ENCODE measurements at regions not wholly inside any gene's neighbourhood (a gene's known extent, or its start where the extent isn't known, plus 50 kb on each side); places are given as distances from the start of the nearest gene placed in this dataset.

DNA sequence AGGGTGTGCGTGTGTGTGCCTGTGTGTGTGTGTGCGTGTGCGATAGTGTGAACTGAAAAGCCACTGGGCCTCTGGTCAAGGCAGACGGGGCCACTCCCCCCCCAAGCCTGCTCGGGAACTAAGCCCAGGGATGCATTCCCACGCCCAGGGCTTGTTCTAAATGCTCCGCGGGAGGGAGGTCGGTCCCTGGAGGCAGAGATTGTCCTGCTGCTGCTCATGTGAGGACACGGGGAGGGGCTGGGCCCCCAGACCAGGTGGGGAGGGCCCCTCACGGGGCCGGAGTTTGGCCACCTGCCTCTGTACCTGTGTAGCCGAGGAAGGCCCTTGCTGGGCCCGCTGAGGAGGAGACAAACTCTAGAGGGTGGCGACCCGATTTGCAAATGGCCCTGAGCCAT is 93.9 kb downstream of the PDGFA start:
- H3K4me3 ChIP-seq = peak overlapping the region in 1 of 12 donors; percentile 1

DNA sequence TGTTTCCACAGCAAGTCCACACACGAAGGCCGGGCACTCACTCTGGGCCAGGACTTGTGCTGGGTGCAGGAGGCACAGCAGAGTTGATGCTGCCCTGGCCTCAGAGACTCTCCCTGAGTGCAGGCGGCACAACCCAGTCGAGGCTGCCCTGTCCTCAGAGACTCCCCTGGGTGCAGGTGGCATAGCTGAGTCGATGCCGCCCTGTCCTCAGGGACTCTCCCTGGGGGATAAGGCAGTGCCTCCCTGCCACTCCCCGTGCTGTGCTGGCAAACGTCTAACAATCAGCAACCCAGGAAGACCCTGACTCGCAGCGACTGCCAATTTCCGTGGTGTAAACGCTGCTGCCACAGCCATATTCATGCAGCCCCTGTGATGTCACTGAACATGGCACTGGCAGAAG is 93.1 kb downstream of the PDGFA start:
- WGBS, 4 donors = 89 to 92% (median 91%) methylated on average over 6 to 12 of the region's 12 CpGs
- TF ChIP-seq, protein P1, sequence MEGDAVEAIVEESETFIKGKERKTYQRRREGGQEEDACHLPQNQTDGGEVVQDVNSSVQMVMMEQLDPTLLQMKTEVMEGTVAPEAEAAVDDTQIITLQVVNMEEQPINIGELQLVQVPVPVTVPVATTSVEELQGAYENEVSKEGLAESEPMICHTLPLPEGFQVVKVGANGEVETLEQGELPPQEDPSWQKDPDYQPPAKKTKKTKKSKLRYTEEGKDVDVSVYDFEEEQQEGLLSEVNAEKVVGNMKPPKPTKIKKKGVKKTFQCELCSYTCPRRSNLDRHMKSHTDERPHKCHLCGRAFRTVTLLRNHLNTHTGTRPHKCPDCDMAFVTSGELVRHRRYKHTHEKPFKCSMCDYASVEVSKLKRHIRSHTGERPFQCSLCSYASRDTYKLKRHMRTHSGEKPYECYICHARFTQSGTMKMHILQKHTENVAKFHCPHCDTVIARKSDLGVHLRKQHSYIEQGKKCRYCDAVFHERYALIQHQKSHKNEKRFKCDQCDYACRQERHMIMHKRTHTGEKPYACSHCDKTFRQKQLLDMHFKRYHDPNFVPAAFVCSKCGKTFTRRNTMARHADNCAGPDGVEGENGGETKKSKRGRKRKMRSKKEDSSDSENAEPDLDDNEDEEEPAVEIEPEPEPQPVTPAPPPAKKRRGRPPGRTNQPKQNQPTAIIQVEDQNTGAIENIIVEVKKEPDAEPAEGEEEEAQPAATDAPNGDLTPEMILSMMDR (IDR thresholded peaks at IDR 0.05) = no peak
- TF ChIP-seq POLR2A (IDR thresholded peaks at IDR 0.05) = no peak
- intact Hi-C loops (cut with DNase I) = no loop called here
- Histone ChIP-seq H3K4me3 (no peak overlapping the region), H3K27me3 (peaks cover 0 to 6% (median 0%) of the 10 kb centered on the region in 9 donors), H3K27ac (no peak overlapping the region), H3K4me1 (peaks cover 0 to 15% (median 2%) of the 10 kb centered on the region in 12 donors), H3K9me3 (no peaks in the 10 kb centered on the region), H3K36me3 (no peaks in the 10 kb centered on the region)
- DNase-seq = peak in 1 of 5 donors; percentile 48
- ATAC-seq = no peak

More for the DNA sequence above, 93.9 kb downstream of the PDGFA start:
- peak in 3 of 5 donors; percentile 43 to 56 (median 54) for DNase-seq
- intact Hi-C loops (cut with DNase I) = no loop called here
- H3K36me3 ChIP-seq = no peaks in the 10 kb centered on the region
- TF ChIP-seq, protein P1 (IDR thresholded peaks at IDR 0.05) = no peak
- TF ChIP-seq POLR2A (IDR thresholded peaks at IDR 0.05) = no peak
- H3K4me1 ChIP-seq = peaks cover 0 to 15% (median 2%) of the 10 kb centered on the region in 12 donors
- ATAC-seq = peak in 2 of 4 donors; percentile 9 to 46
- peak overlapping the region in 1 of 12 donors; percentile 38 for H3K27ac ChIP-seq
- H3K9me3 ChIP-seq = no peaks in the 10 kb centered on the region
- peaks cover 0 to 9% (median 0%) of the 10 kb centered on the region in 9 donors for H3K27me3 ChIP-seq
- 25 to 34% (median 31%) methylated on average over 10 to 16 of the region's 16 CpGs for WGBS, 4 donors

DNA sequence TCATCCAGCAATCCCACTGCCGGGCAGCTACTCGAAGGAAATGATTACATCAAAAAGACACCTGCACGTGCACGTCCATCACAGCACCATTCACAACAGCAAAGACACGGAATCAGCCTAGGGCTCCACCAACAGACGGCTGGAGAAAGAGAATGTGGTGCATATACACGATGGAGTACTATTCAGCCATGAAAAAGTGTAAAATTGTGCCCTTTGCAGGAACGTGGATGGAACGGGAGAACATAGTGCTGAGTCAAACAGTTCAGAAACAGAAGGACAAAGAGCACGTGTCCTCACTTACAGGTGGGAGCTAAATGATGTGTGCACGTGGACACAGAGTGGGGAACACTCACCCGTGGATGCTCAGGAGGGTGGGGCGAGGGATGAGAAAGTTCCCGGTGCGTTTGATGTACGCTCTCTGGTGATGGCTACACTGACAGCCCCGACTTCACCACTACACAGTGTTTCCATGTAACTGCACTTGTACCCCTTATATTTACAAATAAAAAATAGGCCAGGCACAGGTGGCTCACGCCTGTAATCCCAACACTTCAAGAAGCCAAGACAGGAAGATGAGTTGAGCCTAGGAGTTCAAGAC is 92.0 kb downstream of the PDGFA start:
- WGBS, 4 donors = 92 to 95% (median 93%) methylated on average over 18 of the region's 18 CpGs
- Histone ChIP-seq H3K4me1 (peaks cover 0 to 15% (median 2%) of the 10 kb centered on the region in 12 donors), H3K27me3 (peaks cover 0 to 5% (median 0%) of the 10 kb centered on the region in 9 donors), H3K4me3 (no peak overlapping the region), H3K36me3 (no peaks in the 10 kb centered on the region), H3K9me3 (no peaks in the 10 kb centered on the region), H3K27ac (no peak overlapping the region)
- TF ChIP-seq POLR2A (IDR thresholded peaks at IDR 0.05) = no peak
- TF ChIP-seq, protein P1 (IDR thresholded peaks at IDR 0.05) = no peak
- intact Hi-C loops (cut with DNase I) = no loop called here
- ATAC-seq (no peak), DNase-seq (no peak)

DNA sequence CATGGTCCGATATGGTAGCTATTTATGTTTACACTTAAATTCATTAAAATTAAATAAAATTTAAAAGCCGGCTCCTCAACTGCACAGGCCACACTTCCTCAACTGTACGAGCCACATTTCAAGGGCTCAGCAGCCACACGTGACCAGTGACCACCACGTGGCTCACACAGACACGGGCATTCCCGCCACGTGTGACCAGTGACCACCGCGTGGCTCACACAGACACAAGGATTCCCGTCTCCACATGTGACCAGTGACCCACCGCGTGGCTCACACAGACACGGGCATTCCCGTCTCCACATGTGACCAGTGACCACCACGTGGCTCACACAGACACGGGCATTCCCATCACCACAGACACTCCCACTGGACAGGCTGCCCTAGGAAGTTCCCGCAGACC is 91.3 kb downstream of the PDGFA start:
- Histone ChIP-seq H3K27ac (no peak overlapping the region), H3K27me3 (peaks cover 0 to 11% (median 0%) of the 10 kb centered on the region in 9 donors), H3K9me3 (no peaks in the 10 kb centered on the region), H3K4me1 (peaks cover 0 to 15% (median 2%) of the 10 kb centered on the region in 12 donors), H3K4me3 (no peak overlapping the region), H3K36me3 (no peaks in the 10 kb centered on the region)
- intact Hi-C loops (cut with DNase I) = no loop called here
- 92 to 97% (median 96%) methylated on average over 18 of the region's 18 CpGs for WGBS, 4 donors
- TF ChIP-seq, protein P1 (IDR thresholded peaks at IDR 0.05) = no peak
- no peak for TF ChIP-seq POLR2A (IDR thresholded peaks at IDR 0.05)
- no peak for DNase-seq
- no peak for ATAC-seq

Data from heart left ventricle (tissue), 16 donors.